HG02981 (cell line): ENCODE measurements at regions not wholly inside any gene's neighbourhood (a gene's known extent, or its start where the extent isn't known, plus 50 kb on each side); places are given as distances from the start of the nearest gene placed in this dataset.
A peak's percentile ranks its signal among the peaks of the same experiment; 100 is the strongest.
"Not testable (repeated sequence)": the region's sequence is repeated elsewhere in the genome, so short reads cannot be mapped to it uniquely, and the experiment has no call there.

Experiments used
- ATAC-seq: cut with Tn5 transposase; IDR thresholded peaks from one replicate; pipeline ENCODE4 v1.9.1; 2021; ENCODE audit warnings: mild to moderate bottlenecking, moderate library complexity; ENCODE audit not compliant: unreplicated experiment

GRCh38 chr5:25764733-25765132 lies 1120.0 kb upstream of the CDH10 start:
- no peak for ATAC-seq

- no peak for ATAC-seq
Measured at GRCh38 chr5:25763781-25764180, 1119.0 kb upstream of the CDH10 start.

DNA sequence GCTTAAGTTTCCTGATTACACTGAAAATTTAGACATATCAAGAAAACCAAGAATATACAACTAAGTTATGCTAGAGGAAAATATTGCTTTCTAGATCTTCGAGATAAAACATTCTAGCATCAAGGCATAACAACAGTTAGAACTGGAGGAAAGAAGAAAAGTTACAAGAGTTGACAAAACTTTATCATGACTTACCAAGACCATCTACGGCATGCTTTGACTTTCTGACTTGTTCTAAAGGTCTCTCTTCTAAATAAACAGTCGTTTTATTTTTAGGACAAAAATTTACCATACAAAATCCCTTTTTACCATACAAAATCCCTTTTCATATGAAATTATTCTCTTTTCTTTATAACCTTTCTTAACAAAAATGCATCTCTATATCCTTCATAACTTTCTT lies 1110.1 kb upstream of the CDH10 start:
- ATAC-seq = no peak

GRCh38 chr5:25744908-25745307 lies 1100.1 kb upstream of the CDH10 start:
- no peak for ATAC-seq

GRCh38 chr5:25716680-25717079 lies 1071.9 kb upstream of the CDH10 start:
- ATAC-seq = no peak

GRCh38 chr5:25713259-25713658 lies 1068.5 kb upstream of the CDH10 start:
- ATAC-seq = peak; percentile 78

DNA sequence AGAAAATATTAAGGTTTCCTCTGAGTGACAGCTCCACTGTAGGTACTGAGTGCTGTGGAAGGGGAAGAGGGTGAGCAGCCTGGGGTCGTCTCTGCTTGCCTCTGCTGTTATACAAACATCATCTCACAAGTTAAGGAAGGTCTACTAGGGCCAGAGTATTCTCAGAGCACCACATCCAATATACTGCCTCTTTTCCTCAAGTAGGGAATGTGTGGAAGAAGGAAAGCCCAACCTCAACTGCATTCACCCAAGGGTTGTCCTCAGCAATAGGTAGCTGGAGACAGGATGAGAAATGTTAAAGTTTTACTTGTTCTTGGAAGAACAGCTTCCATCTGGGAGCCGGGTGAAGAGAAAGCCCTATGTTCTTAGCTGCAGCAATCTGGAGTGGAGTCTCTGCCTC lies 1062.3 kb upstream of the CDH10 start:
- no peak for ATAC-seq

- no peak for ATAC-seq
Measured at GRCh38 chr5:25701936-25702335, 1057.2 kb upstream of the CDH10 start.

- no peak for ATAC-seq
Measured at GRCh38 chr5:25694801-25695200, 1050.0 kb upstream of the CDH10 start.

GRCh38 chr5:25688156-25688555 lies 1043.4 kb upstream of the CDH10 start:
- peak; percentile 89 for ATAC-seq

DNA sequence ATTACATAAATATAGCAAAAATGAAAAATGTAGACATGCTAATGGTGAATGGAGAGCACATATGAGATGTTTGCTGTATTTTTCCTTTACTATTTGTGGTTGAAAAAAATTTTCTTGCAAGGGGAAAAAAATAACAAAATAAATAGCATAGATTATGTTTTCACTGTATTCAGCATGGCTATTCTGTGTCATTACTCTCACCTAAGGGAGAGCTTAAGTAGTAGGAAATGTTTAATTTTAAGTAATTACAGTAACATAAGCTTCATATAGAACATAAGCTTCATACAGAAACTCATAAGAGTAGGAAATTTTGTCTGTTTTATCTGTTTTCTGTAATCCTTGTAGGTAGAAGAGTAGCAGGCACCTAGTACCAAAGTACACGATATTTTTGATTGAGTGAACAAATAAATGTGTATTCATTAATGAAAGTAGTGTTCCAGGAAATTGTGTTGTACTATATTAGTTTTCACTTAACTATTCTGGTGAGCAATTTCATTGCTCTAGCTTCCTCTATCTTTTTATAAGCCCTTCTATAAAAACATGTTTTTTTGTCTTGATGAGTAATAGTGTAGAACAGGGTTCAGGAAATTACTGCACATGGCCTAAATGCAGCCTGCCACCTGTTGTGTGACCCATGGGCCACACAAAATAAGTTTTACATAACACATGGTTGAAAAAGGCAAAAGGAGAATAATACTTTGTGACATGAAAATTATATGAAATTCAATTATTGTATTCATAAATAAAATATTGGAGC lies 1025.0 kb upstream of the CDH10 start:
- ATAC-seq = no peak

DNA sequence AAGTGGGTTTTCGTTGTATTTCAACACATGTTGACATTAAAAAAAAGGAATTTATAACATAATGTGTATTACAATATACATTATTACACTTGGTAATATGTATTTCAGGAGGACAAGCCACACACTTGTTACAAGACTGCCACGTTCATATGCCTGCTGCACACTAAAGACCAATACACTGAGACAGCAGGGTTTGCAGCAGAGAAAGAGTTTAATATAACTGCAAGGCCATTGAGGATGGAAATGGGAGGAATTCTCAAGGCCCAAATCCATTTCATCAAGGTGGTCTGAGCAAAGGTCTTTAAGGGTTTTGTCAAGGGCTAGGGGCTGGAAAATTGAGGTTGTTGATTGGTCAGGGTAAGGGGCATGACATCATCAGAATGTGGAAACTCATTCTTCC lies 1017.8 kb upstream of the CDH10 start:
- ATAC-seq = no peak

- not testable (repeated sequence) for ATAC-seq
Measured at GRCh38 chr5:25650316-25650715, 1005.5 kb upstream of the CDH10 start.

GRCh38 chr5:25649628-25650265 lies 1005.0 kb upstream of the CDH10 start:
- no peak for ATAC-seq

- no peak for ATAC-seq
Measured at GRCh38 chr5:25646421-25647341, 1001.9 kb upstream of the CDH10 start.

GRCh38 chr5:25641124-25641523 lies 996.3 kb upstream of the CDH10 start:
- ATAC-seq = no peak

DNA sequence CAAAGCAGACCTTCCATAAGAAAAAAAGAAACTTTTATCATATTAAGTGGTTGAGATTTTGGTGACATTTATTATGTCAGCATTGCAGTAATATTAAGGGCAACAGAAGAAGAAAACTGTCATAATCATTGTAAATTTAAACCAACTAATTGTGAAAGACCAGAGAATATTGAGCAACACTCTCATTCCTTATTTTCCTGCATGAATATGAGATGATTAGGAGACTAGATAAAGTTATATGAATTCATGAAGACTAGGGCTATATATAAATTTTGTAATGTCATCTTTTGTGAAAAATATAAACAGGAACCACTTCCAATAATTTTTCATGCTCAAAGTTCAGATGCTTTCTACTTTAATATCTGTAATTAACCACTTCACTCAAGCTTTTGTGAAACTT lies 974.5 kb upstream of the CDH10 start:
- no peak for ATAC-seq

DNA sequence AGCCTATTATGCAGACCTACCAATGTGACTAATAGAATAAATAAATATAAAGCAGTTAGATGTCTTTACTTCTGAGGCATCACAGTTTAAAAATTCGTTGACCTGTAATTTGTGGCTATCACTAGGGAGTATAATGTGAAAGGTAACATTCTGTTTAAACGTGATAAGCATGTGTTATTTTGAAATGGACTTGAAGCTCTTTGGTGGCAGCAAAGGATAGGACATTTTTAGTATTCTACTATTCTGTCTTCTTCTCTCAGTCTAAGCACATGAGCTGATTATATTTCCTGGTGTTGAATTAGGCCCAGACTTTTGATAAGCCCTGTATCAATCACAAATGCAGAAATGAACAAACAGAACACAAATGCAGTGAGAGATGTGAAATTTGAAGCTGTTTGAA lies 974.0 kb upstream of the CDH10 start:
- ATAC-seq = no peak

GRCh38 chr5:25614466-25614865 lies 969.7 kb upstream of the CDH10 start:
- no peak for ATAC-seq

GRCh38 chr5:25604681-25605080 lies 959.9 kb upstream of the CDH10 start:
- ATAC-seq = no peak

DNA sequence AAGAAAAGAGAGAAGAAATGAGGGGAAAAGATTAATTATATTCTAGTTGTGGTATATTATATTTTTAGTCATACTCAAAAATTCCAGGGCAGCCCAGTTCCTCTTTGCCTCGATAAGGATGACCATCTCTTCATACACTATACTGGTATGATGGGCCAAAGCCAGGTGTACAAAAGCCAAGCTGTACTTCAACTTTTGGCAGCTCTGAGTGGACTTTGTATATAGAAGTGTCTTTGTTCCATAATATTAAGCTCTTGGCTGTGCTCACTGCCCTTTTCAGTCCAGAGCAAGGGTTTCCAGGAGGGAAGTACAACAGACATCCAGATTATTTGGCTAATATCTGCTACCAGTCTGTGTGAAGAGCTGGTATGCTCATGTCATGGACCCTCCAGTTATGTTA lies 934.3 kb upstream of the CDH10 start:
- ATAC-seq = no peak

DNA sequence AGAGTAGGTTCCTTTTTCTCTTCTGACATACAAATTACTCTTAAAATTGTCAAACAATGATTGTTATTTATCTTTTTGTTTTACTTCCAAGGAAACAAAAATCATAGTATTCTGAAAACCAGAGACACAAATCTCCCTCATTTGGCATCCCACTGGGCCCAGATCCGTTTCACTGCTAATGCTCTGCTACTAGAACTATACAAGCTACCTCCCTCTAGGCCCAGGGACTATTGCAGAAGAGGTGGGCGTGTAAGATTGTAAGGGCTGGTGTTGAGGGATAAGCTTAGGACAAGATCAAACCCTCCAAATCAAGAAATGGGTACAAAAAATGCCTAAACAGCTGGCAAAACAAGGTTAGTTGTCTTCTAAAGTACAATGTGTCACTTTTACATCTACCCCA lies 928.9 kb upstream of the CDH10 start:
- ATAC-seq = no peak
